ENCODE measurements at regions not wholly inside any gene's neighbourhood (a gene's known extent, or its start where the extent isn't known, plus 50 kb on each side); places are given as distances from the start of the nearest gene placed in this dataset.

DNA sequence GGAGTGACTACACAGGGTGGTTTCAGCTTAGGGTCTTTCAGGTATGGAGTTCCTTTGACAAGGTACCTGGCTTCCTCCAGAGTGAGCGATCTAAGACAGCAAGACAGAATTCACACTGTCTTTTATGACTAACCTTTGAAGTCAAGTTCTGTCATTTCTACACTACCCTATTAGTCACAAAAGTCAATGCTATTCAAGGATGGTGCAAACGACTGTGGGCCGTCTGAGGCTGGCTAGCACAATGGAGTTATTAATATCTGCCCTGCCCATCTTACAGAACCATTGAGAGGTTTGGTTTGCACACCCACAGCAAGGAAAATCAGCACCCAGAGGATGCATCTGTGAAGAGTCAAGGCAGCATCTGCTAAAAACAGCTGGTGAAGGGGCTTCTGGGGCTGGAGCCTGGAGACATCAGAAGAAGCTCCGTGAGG is 62.9 kb upstream of the XCR1 start:
- no peak overlapping the region for H3K4me3 Mint-ChIP-seq
- no peaks in the 10 kb centered on the region for H3K4me1 Mint-ChIP-seq
- no peaks in the 10 kb centered on the region for H3K27me3 Mint-ChIP-seq (ENCODE audit: low read depth)
- H3K9me3 Mint-ChIP-seq = no peaks in the 10 kb centered on the region
- H3K36me3 Mint-ChIP-seq = no peaks in the 10 kb centered on the region
- TF ChIP-seq, protein P1, sequence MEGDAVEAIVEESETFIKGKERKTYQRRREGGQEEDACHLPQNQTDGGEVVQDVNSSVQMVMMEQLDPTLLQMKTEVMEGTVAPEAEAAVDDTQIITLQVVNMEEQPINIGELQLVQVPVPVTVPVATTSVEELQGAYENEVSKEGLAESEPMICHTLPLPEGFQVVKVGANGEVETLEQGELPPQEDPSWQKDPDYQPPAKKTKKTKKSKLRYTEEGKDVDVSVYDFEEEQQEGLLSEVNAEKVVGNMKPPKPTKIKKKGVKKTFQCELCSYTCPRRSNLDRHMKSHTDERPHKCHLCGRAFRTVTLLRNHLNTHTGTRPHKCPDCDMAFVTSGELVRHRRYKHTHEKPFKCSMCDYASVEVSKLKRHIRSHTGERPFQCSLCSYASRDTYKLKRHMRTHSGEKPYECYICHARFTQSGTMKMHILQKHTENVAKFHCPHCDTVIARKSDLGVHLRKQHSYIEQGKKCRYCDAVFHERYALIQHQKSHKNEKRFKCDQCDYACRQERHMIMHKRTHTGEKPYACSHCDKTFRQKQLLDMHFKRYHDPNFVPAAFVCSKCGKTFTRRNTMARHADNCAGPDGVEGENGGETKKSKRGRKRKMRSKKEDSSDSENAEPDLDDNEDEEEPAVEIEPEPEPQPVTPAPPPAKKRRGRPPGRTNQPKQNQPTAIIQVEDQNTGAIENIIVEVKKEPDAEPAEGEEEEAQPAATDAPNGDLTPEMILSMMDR (IDR thresholded peaks at IDR 0.05; ENCODE audit: unreplicated experiment) = no peak
- DNase-seq (ENCODE audit: low spot score in 2 of 2, unreplicated experiment in 2 of 2) = no peak
- no peak overlapping the region for H3K27ac Mint-ChIP-seq

DNA sequence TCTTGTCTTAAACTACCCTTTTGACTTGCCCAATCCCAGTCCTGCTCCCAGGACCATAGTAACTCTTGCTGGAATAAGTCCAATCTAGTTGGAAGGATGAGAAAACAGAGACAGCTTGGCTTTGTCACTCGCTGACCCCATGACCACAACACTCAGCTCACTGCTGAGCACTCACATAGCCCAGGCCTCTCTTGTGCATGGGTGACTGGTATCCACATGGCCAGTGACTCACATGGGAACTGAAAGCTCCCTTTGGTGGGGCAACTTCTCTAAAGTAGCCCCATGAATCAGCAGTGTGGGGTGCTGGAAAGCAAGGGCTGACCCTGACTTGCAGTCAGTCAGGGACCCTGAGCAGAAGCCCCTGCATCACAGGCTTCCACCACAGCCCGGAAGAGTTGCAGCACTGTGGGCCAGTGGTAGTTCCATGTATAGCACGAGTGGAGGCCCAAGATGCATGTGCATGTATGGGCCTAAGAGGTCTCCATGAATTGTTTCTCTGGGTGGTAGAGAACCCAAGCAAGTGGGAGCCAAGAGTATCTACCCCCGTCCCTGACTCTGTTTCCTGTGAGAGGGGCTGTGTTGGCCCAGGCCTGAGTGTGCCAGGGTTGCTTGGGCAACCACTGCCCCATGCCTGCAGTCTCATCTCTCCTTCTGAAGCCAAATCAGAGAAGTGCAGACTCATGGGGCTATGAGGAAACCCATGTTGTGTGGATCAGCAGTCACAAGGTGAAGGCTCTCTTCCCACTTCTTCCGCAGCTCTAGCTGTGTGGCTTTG is 62.1 kb upstream of the XCR1 start:
- DNase-seq (ENCODE audit: low spot score in 2 of 2, unreplicated experiment in 2 of 2) = no peak
- TF ChIP-seq, protein P1 (IDR thresholded peaks at IDR 0.05; ENCODE audit: unreplicated experiment) = no peak
- H3K9me3 Mint-ChIP-seq = no peaks in the 10 kb centered on the region
- no peaks in the 10 kb centered on the region for H3K4me1 Mint-ChIP-seq
- H3K4me3 Mint-ChIP-seq = no peak overlapping the region
- no peak overlapping the region for H3K27ac Mint-ChIP-seq
- H3K27me3 Mint-ChIP-seq (ENCODE audit: low read depth) = no peaks in the 10 kb centered on the region
- no peaks in the 10 kb centered on the region for H3K36me3 Mint-ChIP-seq

DNA sequence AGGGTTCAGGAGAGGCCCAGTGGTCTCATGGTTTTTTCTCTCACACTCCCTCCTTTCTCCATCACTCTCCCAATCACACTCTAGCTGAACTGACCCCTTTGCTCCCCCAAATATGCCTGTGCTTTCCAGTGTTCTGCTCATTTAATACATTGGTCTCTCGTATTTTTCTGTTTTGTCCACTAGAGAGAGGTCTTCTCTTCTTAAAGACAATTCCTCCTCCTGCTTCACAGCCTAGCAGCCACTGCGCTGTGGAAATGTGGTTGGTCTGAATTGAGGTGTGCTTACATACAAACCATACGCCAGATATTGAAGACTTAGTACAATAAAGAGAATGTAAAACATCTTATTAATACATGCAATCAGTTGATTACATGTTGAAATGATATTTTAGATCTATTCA is 60.6 kb upstream of the XCR1 start:
- Mint-ChIP-seq H3K4me3 (no peak overlapping the region), H3K9me3 (no peaks in the 10 kb centered on the region), H3K4me1 (peaks cover 4% of the 10 kb centered on the region), H3K27ac (no peak overlapping the region), H3K36me3 (no peaks in the 10 kb centered on the region), H3K27me3 (ENCODE audit: low read depth) (no peaks in the 10 kb centered on the region)
- TF ChIP-seq, protein P1 (IDR thresholded peaks at IDR 0.05; ENCODE audit: unreplicated experiment) = no peak
- no peak for DNase-seq (ENCODE audit: low spot score in 2 of 2, unreplicated experiment in 2 of 2)

DNA sequence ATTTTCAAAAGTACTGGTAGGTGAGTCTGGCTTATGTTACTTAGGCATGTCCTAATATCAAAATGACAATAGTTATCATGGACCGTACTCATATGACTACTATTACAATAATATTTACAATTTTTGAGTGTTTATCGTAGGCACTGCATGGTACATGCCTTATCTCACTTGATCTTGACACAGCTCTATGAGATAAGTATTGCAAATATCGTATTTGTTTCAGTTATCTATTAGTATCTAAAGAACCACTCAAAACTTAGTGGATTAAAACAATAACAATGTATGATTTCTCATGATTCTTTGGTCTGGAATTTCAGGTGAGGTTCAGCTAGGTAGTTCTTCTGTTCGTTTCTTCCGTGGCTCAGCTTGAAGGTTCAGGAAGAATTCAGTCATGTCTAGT is 59.7 kb upstream of the XCR1 start:
- Mint-ChIP-seq H3K9me3 (no peaks in the 10 kb centered on the region), H3K4me3 (no peak overlapping the region), H3K36me3 (no peaks in the 10 kb centered on the region), H3K27me3 (ENCODE audit: low read depth) (no peaks in the 10 kb centered on the region), H3K4me1 (peaks cover 8% of the 10 kb centered on the region), H3K27ac (no peak overlapping the region)
- DNase-seq (ENCODE audit: low spot score in 2 of 2, unreplicated experiment in 2 of 2) = no peak
- TF ChIP-seq, protein P1 (IDR thresholded peaks at IDR 0.05; ENCODE audit: unreplicated experiment) = no peak

DNA sequence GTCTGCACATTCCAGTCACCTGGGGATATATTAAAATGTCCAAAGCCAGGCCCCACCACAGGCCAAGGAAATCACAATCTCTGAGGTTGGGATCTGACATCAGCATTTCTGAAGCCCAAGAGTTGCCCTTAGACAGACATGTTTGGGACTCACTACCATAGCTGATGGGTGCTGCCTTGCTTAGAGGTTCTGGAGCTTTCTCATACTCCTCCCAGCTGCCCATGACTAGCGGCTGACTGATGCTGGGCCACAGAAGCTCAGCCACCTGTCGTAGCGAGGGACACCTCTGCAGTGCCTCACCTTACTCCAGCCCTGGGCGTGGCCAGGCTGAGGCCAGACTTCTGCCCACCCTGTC is 58.8 kb upstream of the XCR1 start:
- Mint-ChIP-seq H3K9me3 (no peaks in the 10 kb centered on the region), H3K27ac (no peak overlapping the region), H3K36me3 (no peaks in the 10 kb centered on the region), H3K4me3 (no peak overlapping the region), H3K4me1 (peaks cover 12% of the 10 kb centered on the region), H3K27me3 (ENCODE audit: low read depth) (no peaks in the 10 kb centered on the region)
- no peak for DNase-seq (ENCODE audit: low spot score in 2 of 2, unreplicated experiment in 2 of 2)
- TF ChIP-seq, protein P1 (IDR thresholded peaks at IDR 0.05; ENCODE audit: unreplicated experiment) = no peak
